ENCODE measurements at regions not wholly inside any gene's neighbourhood (a gene's known extent, or its start where the extent isn't known, plus 50 kb on each side); places are given as distances from the start of the nearest gene placed in this dataset.

GRCh38 chr10:70964245-70964644, 75.9 kb upstream of the PCBD1 start:
- Histone ChIP-seq H3K36me3 (ENCODE audit: low read depth) (no peaks in the 10 kb centered on the region), H3K9ac (no peak overlapping the region), H4K20me1 (ENCODE audit: insufficient read depth) (no peaks in the 10 kb centered on the region), H3K4me1 (ENCODE audit: insufficient read depth) (no peaks in the 10 kb centered on the region), H3K9me2 (ENCODE audit: insufficient read depth) (no peaks in the 10 kb centered on the region), H3K27ac (no peak overlapping the region), H3F3A (ENCODE audit: insufficient read depth) (no peaks in the 10 kb centered on the region), H2AFZ (no peak overlapping the region), H3K4me3 (no peak overlapping the region), H3K27me3 (replicated peaks; ENCODE audit: insufficient read depth) (peaks cover 15% of the 10 kb centered on the region), H3K4me2 (ENCODE audit: unreplicated experiment) (no peak overlapping the region), H3K9me3 (ENCODE audit: low read depth) (no peaks in the 10 kb centered on the region), H3K79me2 (ENCODE audit: insufficient read depth) (no peaks in the 10 kb centered on the region)
- no peak for DNase-seq
- TF ChIP-seq EZH2 (IDR thresholded peaks at IDR 0.05; ENCODE audit: insufficient read depth, poor library complexity, severe bottlenecking) (no peak), EZH2phosphoT487 (IDR thresholded peaks at IDR 0.05; ENCODE audit: insufficient read depth, low read depth) (no peak)
- 45 to 49% methylated on average over 5 of the region's 5 CpGs for WGBS, 2 experiments (ENCODE audit: low coverage in 1 of 2, low lambda C conversion rate in 2 of 2, missing lambda C conversion rate in 2 of 2)
- in situ Hi-C loops (cut with MboI), result no loop called here

GRCh38 chr10:70964881-70965280, 76.5 kb upstream of the PCBD1 start:
- Histone ChIP-seq H2AFZ (no peak overlapping the region), H3K9me2 (ENCODE audit: insufficient read depth) (no peaks in the 10 kb centered on the region), H3K9me3 (ENCODE audit: low read depth) (no peaks in the 10 kb centered on the region), H3K4me2 (ENCODE audit: unreplicated experiment) (no peak overlapping the region), H4K20me1 (ENCODE audit: insufficient read depth) (no peaks in the 10 kb centered on the region), H3K79me2 (ENCODE audit: insufficient read depth) (no peaks in the 10 kb centered on the region), H3K27me3 (replicated peaks; ENCODE audit: insufficient read depth) (peaks cover 15% of the 10 kb centered on the region), H3K36me3 (ENCODE audit: low read depth) (no peaks in the 10 kb centered on the region), H3K27ac (no peak overlapping the region), H3K4me3 (no peak overlapping the region), H3K9ac (no peak overlapping the region), H3K4me1 (ENCODE audit: insufficient read depth) (no peaks in the 10 kb centered on the region), H3F3A (ENCODE audit: insufficient read depth) (no peaks in the 10 kb centered on the region)
- WGBS, 2 experiments (ENCODE audit: low coverage in 1 of 2, low lambda C conversion rate in 2 of 2, missing lambda C conversion rate in 2 of 2), result 51 to 55% methylated on average over 8 of the region's 8 CpGs
- TF ChIP-seq EZH2phosphoT487 (IDR thresholded peaks at IDR 0.05; ENCODE audit: insufficient read depth, low read depth) (no peak), EZH2 (IDR thresholded peaks at IDR 0.05; ENCODE audit: insufficient read depth, poor library complexity, severe bottlenecking) (no peak)
- no peak for DNase-seq
- in situ Hi-C loops (cut with MboI), result no loop called here

GRCh38 chr10:70965566-70965965, 77.2 kb upstream of the PCBD1 start:
- Histone ChIP-seq H2AFZ (no peak overlapping the region), H3K27me3 (replicated peaks; ENCODE audit: insufficient read depth) (peaks cover 15% of the 10 kb centered on the region), H3K9me3 (ENCODE audit: low read depth) (no peaks in the 10 kb centered on the region), H3K4me3 (no peak overlapping the region), H3K27ac (no peak overlapping the region), H3K9ac (no peak overlapping the region), H3K79me2 (ENCODE audit: insufficient read depth) (no peaks in the 10 kb centered on the region), H3K4me1 (ENCODE audit: insufficient read depth) (no peaks in the 10 kb centered on the region), H3K36me3 (ENCODE audit: low read depth) (no peaks in the 10 kb centered on the region), H3K9me2 (ENCODE audit: insufficient read depth) (no peaks in the 10 kb centered on the region), H4K20me1 (ENCODE audit: insufficient read depth) (no peaks in the 10 kb centered on the region), H3K4me2 (ENCODE audit: unreplicated experiment) (no peak overlapping the region), H3F3A (ENCODE audit: insufficient read depth) (no peaks in the 10 kb centered on the region)
- in situ Hi-C loops (cut with MboI), result no loop called here
- TF ChIP-seq EZH2 (IDR thresholded peaks at IDR 0.05; ENCODE audit: insufficient read depth, poor library complexity, severe bottlenecking) (no peak), EZH2phosphoT487 (IDR thresholded peaks at IDR 0.05; ENCODE audit: insufficient read depth, low read depth) (no peak)
- WGBS, 2 experiments (ENCODE audit: low coverage in 1 of 2, low lambda C conversion rate in 2 of 2, missing lambda C conversion rate in 2 of 2), result 71 to 80% methylated on average over 6 to 8 of the region's 8 CpGs
- no peak for DNase-seq

- WGBS, 2 experiments (ENCODE audit: low coverage in 1 of 2, low lambda C conversion rate in 2 of 2, missing lambda C conversion rate in 2 of 2), result 43 to 49% methylated on average over 11 of the region's 11 CpGs
These were observed 78.5 kb upstream of the PCBD1 start for GRCh38 chr10:70966646-70967553.

More at GRCh38 chr10:70966646-70967553, 78.5 kb upstream of the PCBD1 start:
- no peak for DNase-seq
- in situ Hi-C loops (cut with MboI), result no loop called here
- Histone ChIP-seq H3K4me2 (ENCODE audit: unreplicated experiment) (no peak overlapping the region), H3K4me3 (no peak overlapping the region), H4K20me1 (ENCODE audit: insufficient read depth) (no peaks in the 10 kb centered on the region), H3K27me3 (replicated peaks; ENCODE audit: insufficient read depth) (peaks cover 15% of the 10 kb centered on the region), H3K27ac (no peak overlapping the region), H3K9ac (no peak overlapping the region), H3K79me2 (ENCODE audit: insufficient read depth) (no peaks in the 10 kb centered on the region), H2AFZ (no peak overlapping the region), H3K9me2 (ENCODE audit: insufficient read depth) (no peaks in the 10 kb centered on the region), H3K36me3 (ENCODE audit: low read depth) (no peaks in the 10 kb centered on the region), H3F3A (ENCODE audit: insufficient read depth) (no peaks in the 10 kb centered on the region), H3K9me3 (ENCODE audit: low read depth) (no peaks in the 10 kb centered on the region), H3K4me1 (ENCODE audit: insufficient read depth) (no peaks in the 10 kb centered on the region)
- TF ChIP-seq EZH2phosphoT487 (IDR thresholded peaks at IDR 0.05; ENCODE audit: insufficient read depth, low read depth), result no peak
- no peak for TF ChIP-seq EZH2 (IDR thresholded peaks at IDR 0.05; ENCODE audit: insufficient read depth, poor library complexity, severe bottlenecking)
